ENCODE measurements at regions not wholly inside any gene's neighbourhood (a gene's known extent, or its start where the extent isn't known, plus 50 kb on each side); places are given as distances from the start of the nearest gene placed in this dataset.

DNA sequence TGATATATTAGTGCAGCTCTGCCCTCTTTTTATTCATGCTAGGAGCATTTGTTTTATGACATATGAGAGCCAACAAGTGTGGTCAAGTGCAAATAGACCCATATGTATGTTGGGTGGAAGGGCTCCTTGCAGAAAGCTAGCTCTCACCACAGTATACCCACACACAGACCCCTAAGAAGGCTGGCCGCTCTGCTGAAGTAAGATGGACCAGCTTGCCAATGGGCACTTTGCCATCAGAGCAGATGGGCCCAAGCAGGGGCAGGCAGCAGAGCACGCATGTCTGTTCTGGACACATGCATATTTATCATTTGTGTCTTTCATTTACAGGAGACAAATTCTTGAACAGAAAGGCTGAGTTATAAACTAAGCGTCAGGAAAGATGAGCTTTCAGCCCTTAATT, 187.5 kb upstream of the DTNA start:
- TF ChIP-seq, protein P1, sequence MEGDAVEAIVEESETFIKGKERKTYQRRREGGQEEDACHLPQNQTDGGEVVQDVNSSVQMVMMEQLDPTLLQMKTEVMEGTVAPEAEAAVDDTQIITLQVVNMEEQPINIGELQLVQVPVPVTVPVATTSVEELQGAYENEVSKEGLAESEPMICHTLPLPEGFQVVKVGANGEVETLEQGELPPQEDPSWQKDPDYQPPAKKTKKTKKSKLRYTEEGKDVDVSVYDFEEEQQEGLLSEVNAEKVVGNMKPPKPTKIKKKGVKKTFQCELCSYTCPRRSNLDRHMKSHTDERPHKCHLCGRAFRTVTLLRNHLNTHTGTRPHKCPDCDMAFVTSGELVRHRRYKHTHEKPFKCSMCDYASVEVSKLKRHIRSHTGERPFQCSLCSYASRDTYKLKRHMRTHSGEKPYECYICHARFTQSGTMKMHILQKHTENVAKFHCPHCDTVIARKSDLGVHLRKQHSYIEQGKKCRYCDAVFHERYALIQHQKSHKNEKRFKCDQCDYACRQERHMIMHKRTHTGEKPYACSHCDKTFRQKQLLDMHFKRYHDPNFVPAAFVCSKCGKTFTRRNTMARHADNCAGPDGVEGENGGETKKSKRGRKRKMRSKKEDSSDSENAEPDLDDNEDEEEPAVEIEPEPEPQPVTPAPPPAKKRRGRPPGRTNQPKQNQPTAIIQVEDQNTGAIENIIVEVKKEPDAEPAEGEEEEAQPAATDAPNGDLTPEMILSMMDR (IDR thresholded peaks at IDR 0.05), result no peak
- TF ChIP-seq POLR2A (IDR thresholded peaks at IDR 0.05), result no peak
